Activated CD8-positive, alpha-beta memory T cell treated with anti-CD3 and anti-CD28 coated beads, Interleukin-2, amount 10 ng/mL, durations not matched to agents 7 days and 5 days (primary cell): ENCODE measurements at regions not wholly inside any gene's neighbourhood (a gene's known extent, or its start where the extent isn't known, plus 50 kb on each side); places are given as distances from the start of the nearest gene placed in this dataset.
"Not testable (repeated sequence)": the region's sequence is repeated elsewhere in the genome, so short reads cannot be mapped to it uniquely, and the experiment has no call there.

Source experiments
- ATAC-seq: fragments of 150-1000 bp; cut with Tn5 transposase; one replicate; pipeline ENCODE4 v1.10.0; 2021; ENCODE audit warnings: moderate library complexity
- CTCF ChIA-PET: fragments of 350-600 bp; sonication (Branson Sonifier 250); formaldehyde crosslinking; loops from one replicate; lab custom pipeline; 2021; ENCODE audit warnings: antibody characterized with exemption; lab: Charles Lee
- DNase-seq: peaks from one replicate; pipeline ENCODE4 v3.0.0-alpha.2; 2020
- H3K27ac Mint-ChIP-seq: one replicate; pipeline ENCODE4 v1.8.0; 2021; ENCODE audit warnings: mild to moderate bottlenecking, mixed read lengths
- H3K27me3 Mint-ChIP-seq: one replicate; pipeline ENCODE4 v1.8.0; 2021; ENCODE audit warnings: mixed read lengths
- H3K36me3 Mint-ChIP-seq: one replicate; pipeline ENCODE4 v1.8.0; 2021; ENCODE audit warnings: mild to moderate bottlenecking, mixed read lengths
- H3K4me1 Mint-ChIP-seq: one replicate; pipeline ENCODE4 v1.8.0; 2021; ENCODE audit warnings: mixed read lengths
- H3K4me3 Mint-ChIP-seq: one replicate; pipeline ENCODE4 v1.8.0; 2021; ENCODE audit warnings: mild to moderate bottlenecking, moderate library complexity, mixed read lengths
- H3K9me3 Mint-ChIP-seq: one replicate; pipeline ENCODE4 v1.8.0; 2022; ENCODE audit warnings: low read depth, mixed read lengths

- DNase-seq = no peak
- Mint-ChIP-seq H3K4me3 (no peak overlapping the region), H3K4me1 (no peaks in the 10 kb centered on the region), H3K36me3 (no peaks in the 10 kb centered on the region), H3K27ac (no peak overlapping the region), H3K9me3 (no peaks in the 10 kb centered on the region), H3K27me3 (peaks cover 19% of the 10 kb centered on the region)
- ATAC-seq = no peak
- CTCF ChIA-PET = no interaction called here
Observed at GRCh38 chr7:131628634-131629033, 72.2 kb upstream of the PODXL start.

DNA sequence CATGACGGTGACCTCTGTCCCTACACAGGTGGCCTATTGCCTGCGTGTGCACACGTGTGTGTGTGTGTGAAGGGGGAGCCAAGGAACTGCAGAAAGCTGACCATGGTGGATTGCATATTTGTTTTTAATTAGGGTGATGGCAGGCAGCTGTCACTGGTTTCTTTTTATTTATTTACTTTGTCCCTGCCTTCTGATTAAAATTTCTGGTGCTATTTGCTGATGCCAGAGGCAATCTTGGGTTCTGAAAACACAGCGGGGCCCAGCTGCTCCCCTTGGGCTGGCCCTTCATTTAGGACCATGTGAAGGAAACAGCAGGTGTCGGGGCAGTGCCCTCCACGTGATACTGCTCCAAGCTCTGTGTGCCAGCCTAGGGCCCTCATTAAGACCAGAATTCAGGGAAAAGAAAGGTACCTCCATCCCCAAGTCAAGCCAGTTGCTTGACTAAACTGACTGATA lies 71.3 kb upstream of the PODXL start:
- H3K36me3 Mint-ChIP-seq = no peaks in the 10 kb centered on the region
- no peak overlapping the region for H3K4me3 Mint-ChIP-seq
- peaks cover 25% of the 10 kb centered on the region for H3K27me3 Mint-ChIP-seq
- H3K27ac Mint-ChIP-seq = no peak overlapping the region
- H3K4me1 Mint-ChIP-seq = no peaks in the 10 kb centered on the region
- ATAC-seq = no peak
- no peak for DNase-seq
- H3K9me3 Mint-ChIP-seq = no peaks in the 10 kb centered on the region
- CTCF ChIA-PET = interaction anchor here (1.5 kb wide), 1 partner anchor 27 kb away, joined by 4 read pairs; no protein-coding TSS in a partner anchor

GRCh38 chr7:131626643-131627042 lies 70.2 kb upstream of the PODXL start:
- H3K4me3 Mint-ChIP-seq = no peak overlapping the region
- peaks cover 27% of the 10 kb centered on the region for H3K27me3 Mint-ChIP-seq
- ATAC-seq = no peak
- H3K9me3 Mint-ChIP-seq = no peaks in the 10 kb centered on the region
- no peak for DNase-seq
- no peaks in the 10 kb centered on the region for H3K36me3 Mint-ChIP-seq
- H3K4me1 Mint-ChIP-seq = no peaks in the 10 kb centered on the region
- CTCF ChIA-PET = interaction anchor here (1.5 kb wide), 1 partner anchor 28 kb away, joined by 4 read pairs; no protein-coding TSS in a partner anchor
- H3K27ac Mint-ChIP-seq = no peak overlapping the region

- DNase-seq = no peak
- H3K36me3 Mint-ChIP-seq = no peaks in the 10 kb centered on the region
- H3K27ac Mint-ChIP-seq = no peak overlapping the region
- H3K4me3 Mint-ChIP-seq = no peak overlapping the region
- H3K4me1 Mint-ChIP-seq = no peaks in the 10 kb centered on the region
- no peaks in the 10 kb centered on the region for H3K9me3 Mint-ChIP-seq
- ATAC-seq = no peak
- CTCF ChIA-PET = interaction anchor here (1.5 kb wide), 1 partner anchor 29 kb away, joined by 4 read pairs; no protein-coding TSS in a partner anchor
- H3K27me3 Mint-ChIP-seq = peaks cover 28% of the 10 kb centered on the region
Observed at GRCh38 chr7:131625817-131626372, 69.5 kb upstream of the PODXL start.

- H3K27ac Mint-ChIP-seq, H3K9me3 Mint-ChIP-seq, H3K36me3 Mint-ChIP-seq, H3K4me3 Mint-ChIP-seq, ATAC-seq, CTCF ChIA-PET, DNase-seq, H3K4me1 Mint-ChIP-seq: not testable (repeated sequence)
- peaks cover 26% of the 10 kb centered on the region for H3K27me3 Mint-ChIP-seq
Observed at GRCh38 chr7:131625345-131625744, 68.9 kb upstream of the PODXL start.

DNA sequence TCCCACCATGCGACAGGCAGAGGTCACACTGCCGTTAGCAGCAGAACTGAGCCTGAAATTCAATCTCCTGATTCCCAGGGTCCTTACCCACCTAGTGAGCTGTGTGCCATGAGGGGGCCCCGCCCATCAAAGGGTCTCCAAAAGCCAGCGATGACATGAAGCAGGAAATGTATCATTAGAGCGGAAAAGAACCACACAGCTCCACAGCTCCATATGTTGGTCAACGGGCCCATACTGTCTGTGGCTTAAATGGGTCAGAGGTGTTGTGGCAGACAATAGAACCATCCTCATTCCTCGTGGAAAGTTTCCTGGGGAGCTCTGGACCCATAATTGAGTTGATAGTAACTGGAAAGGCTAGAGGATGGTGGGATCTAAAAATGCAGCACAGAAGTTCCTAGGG lies 68.1 kb upstream of the PODXL start:
- Mint-ChIP-seq H3K4me1 (no peaks in the 10 kb centered on the region), H3K36me3 (no peaks in the 10 kb centered on the region), H3K9me3 (no peaks in the 10 kb centered on the region), H3K4me3 (no peak overlapping the region), H3K27ac (no peak overlapping the region), H3K27me3 (peaks cover 24% of the 10 kb centered on the region)
- CTCF ChIA-PET = no interaction called here
- ATAC-seq (no peak), DNase-seq (no peak)

GRCh38 chr7:131623154-131623553 lies 66.7 kb upstream of the PODXL start:
- Mint-ChIP-seq H3K36me3 (no peaks in the 10 kb centered on the region), H3K27ac (no peak overlapping the region), H3K4me3 (no peak overlapping the region), H3K4me1 (no peaks in the 10 kb centered on the region), H3K27me3 (peaks cover 25% of the 10 kb centered on the region), H3K9me3 (no peaks in the 10 kb centered on the region)
- ATAC-seq (no peak), DNase-seq (no peak)
- CTCF ChIA-PET = no interaction called here

DNA sequence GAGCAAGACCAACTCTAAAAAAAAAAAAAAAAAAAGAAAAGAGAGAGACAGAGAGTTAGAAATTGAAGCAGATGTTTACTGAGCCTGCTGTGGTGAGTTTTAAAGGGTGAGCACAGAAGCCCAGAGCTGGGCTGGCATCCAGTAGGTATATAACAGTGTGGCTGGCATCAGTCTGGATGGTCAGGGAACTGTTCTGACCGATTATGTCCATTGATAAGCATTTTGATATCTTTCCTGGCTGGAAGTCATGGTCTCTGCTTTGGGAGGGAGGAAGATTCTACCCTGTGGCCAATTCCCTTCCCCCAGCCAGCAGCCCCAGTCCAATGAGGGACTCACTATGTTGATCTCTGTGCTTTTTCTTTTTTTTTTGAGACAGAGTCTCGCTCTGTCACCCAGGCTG lies 65.2 kb upstream of the PODXL start:
- ATAC-seq (no peak), DNase-seq (no peak)
- Mint-ChIP-seq H3K4me3 (no peak overlapping the region), H3K27me3 (peaks cover 30% of the 10 kb centered on the region), H3K4me1 (no peaks in the 10 kb centered on the region), H3K36me3 (no peaks in the 10 kb centered on the region), H3K27ac (no peak overlapping the region), H3K9me3 (no peaks in the 10 kb centered on the region)
- CTCF ChIA-PET = no interaction called here

GRCh38 chr7:131620673-131621609 lies 64.5 kb upstream of the PODXL start:
- no peaks in the 10 kb centered on the region for H3K36me3 Mint-ChIP-seq
- peaks cover 30% of the 10 kb centered on the region for H3K27me3 Mint-ChIP-seq
- ATAC-seq (no peak), DNase-seq (no peak)
- no peaks in the 10 kb centered on the region for H3K9me3 Mint-ChIP-seq
- no peak overlapping the region for H3K27ac Mint-ChIP-seq
- H3K4me3 Mint-ChIP-seq = no peak overlapping the region
- H3K4me1 Mint-ChIP-seq = no peaks in the 10 kb centered on the region
- CTCF ChIA-PET = no interaction called here

DNA sequence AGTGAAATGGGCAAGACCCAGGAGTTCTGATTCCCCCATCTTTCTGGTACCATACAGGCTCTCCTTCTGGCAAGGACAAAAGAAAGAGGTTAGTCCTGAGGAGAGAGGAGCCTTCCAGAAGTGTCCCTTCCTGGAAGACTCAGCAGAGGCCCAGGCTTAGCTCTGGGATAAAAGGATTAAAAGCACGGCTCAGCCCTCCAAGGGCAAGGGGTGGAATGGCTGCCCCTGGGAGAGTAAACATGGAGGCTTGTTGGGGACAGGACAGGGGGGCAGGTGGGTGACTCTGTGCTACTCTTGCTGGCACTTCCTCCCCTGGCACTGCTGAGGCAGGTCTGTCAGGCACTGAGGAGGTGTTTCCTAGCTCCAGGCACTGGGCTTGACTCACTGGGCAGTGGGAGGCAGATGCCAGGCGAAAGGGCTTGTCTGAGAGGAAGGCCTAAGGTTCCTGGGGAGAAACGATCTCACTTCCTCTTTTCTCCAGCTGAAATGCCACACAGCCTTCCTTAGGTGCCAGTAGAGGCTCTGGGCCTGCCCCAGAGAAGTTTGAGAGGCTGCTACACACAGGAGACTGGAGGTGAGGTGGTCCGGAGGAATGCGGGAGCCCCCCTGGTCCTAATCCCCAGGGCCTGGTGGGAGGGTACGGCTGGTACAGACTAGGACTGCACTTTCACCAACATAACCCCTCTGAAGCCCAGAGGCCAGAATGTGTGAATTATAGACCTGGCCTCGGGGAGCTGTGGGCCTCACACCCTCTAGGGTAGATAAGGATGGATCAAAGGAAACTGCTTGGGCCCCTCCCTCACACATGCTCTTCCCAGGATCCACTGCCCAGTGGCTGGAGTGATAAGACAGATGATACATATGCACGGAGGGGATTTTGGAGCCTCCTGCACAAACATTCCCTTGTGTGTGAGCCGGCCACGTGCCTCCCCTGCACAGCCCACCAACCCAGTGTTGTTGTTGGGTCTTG lies 63.2 kb upstream of the PODXL start:
- Mint-ChIP-seq H3K4me1 (no peaks in the 10 kb centered on the region), H3K9me3 (no peaks in the 10 kb centered on the region), H3K27ac (no peak overlapping the region), H3K4me3 (no peak overlapping the region), H3K36me3 (no peaks in the 10 kb centered on the region), H3K27me3 (peaks cover 34% of the 10 kb centered on the region)
- DNase-seq = no peak
- CTCF ChIA-PET = no interaction called here
- no peak for ATAC-seq

GRCh38 chr7:131618391-131618790 lies 62.0 kb upstream of the PODXL start:
- H3K9me3 Mint-ChIP-seq = no peaks in the 10 kb centered on the region
- no peaks in the 10 kb centered on the region for H3K4me1 Mint-ChIP-seq
- CTCF ChIA-PET = interaction anchor here (0.7 kb wide), 1 partner anchor 740 kb away, joined by 3 read pairs; no protein-coding TSS in a partner anchor
- DNase-seq = no peak
- no peak overlapping the region for H3K27ac Mint-ChIP-seq
- no peak for ATAC-seq
- no peak overlapping the region for H3K4me3 Mint-ChIP-seq
- H3K27me3 Mint-ChIP-seq = peaks cover 30% of the 10 kb centered on the region
- H3K36me3 Mint-ChIP-seq = no peaks in the 10 kb centered on the region

- peaks cover 22% of the 10 kb centered on the region for H3K27me3 Mint-ChIP-seq
- no peak overlapping the region for H3K4me3 Mint-ChIP-seq
- no peak for DNase-seq
- H3K9me3 Mint-ChIP-seq = no peaks in the 10 kb centered on the region
- no peak for ATAC-seq
- no peaks in the 10 kb centered on the region for H3K4me1 Mint-ChIP-seq
- CTCF ChIA-PET = no interaction called here
- H3K27ac Mint-ChIP-seq = no peak overlapping the region
- H3K36me3 Mint-ChIP-seq = no peaks in the 10 kb centered on the region
Observed at GRCh38 chr7:131616487-131617200, 60.2 kb upstream of the PODXL start.
